IgD-negative memory B cell (primary cell): ENCODE measurements at regions not wholly inside any gene's neighbourhood (a gene's known extent, or its start where the extent isn't known, plus 50 kb on each side); places are given as distances from the start of the nearest gene placed in this dataset.

Experiments used
- H3K27ac Mint-ChIP-seq, 3 donors: one replicate each; pipeline ENCODE4 v1.8.0; 2020 to 2022; ENCODE audit warnings: mild to moderate bottlenecking in 3 of 3, mixed read lengths in 3 of 3, moderate library complexity in 1 of 3
- H3K27me3 Mint-ChIP-seq: one replicate; pipeline ENCODE4 v1.8.0; 2021; ENCODE audit warnings: mixed read lengths
- H3K36me3 Mint-ChIP-seq: one replicate; pipeline ENCODE4 v1.8.0; 2020; ENCODE audit warnings: mild to moderate bottlenecking, mixed read lengths
- H3K4me1 Mint-ChIP-seq, 3 donors: one replicate each; pipeline ENCODE4 v1.8.0; 2020 to 2022; ENCODE audit warnings: mixed read lengths in 3 of 3, mild to moderate bottlenecking in 1 of 3
- H3K4me3 Mint-ChIP-seq, 4 donors: one replicate each; pipeline ENCODE4 v1.8.0; 2020 to 2022; ENCODE audit warnings: mild to moderate bottlenecking in 4 of 4, mixed read lengths in 4 of 4, moderate library complexity in 3 of 4
- H3K9me3 Mint-ChIP-seq, 3 donors: one replicate each; pipeline ENCODE4 v1.8.0; 2020 to 2021; ENCODE audit warnings: mixed read lengths in 3 of 3, mild to moderate bottlenecking in 1 of 3

GRCh38 chr3:94520364-94520763 lies 457.5 kb downstream of the NSUN3 start:
- H3K27me3 Mint-ChIP-seq, result no peaks in the 10 kb centered on the region
- H3K9me3 Mint-ChIP-seq, result peaks cover 0 to 12% (median 2%) of the 10 kb centered on the region in 3 donors
- H3K4me3 Mint-ChIP-seq, result no peak overlapping the region
- peaks cover 1% of the 10 kb centered on the region for H3K36me3 Mint-ChIP-seq
- H3K27ac Mint-ChIP-seq, result no peak overlapping the region
- H3K4me1 Mint-ChIP-seq, result no peaks in the 10 kb centered on the region

- no peaks in the 10 kb centered on the region for H3K4me1 Mint-ChIP-seq
- no peak overlapping the region for H3K27ac Mint-ChIP-seq
- peaks cover 1% of the 10 kb centered on the region for H3K36me3 Mint-ChIP-seq
- H3K9me3 Mint-ChIP-seq, result peaks cover 0 to 10% (median 4%) of the 10 kb centered on the region in 3 donors
- no peak overlapping the region for H3K4me3 Mint-ChIP-seq
- no peaks in the 10 kb centered on the region for H3K27me3 Mint-ChIP-seq
These were observed 459.6 kb downstream of the NSUN3 start for GRCh38 chr3:94522488-94522887.

- H3K36me3 Mint-ChIP-seq, result peaks cover 1% of the 10 kb centered on the region
- no peaks in the 10 kb centered on the region for H3K4me1 Mint-ChIP-seq
- no peak overlapping the region for H3K4me3 Mint-ChIP-seq
- H3K9me3 Mint-ChIP-seq, result peaks cover 0 to 8% (median 4%) of the 10 kb centered on the region in 3 donors
- H3K27ac Mint-ChIP-seq, result no peak overlapping the region
- no peaks in the 10 kb centered on the region for H3K27me3 Mint-ChIP-seq
These were observed 461.4 kb downstream of the NSUN3 start for GRCh38 chr3:94524102-94524919.

- no peak overlapping the region for H3K27ac Mint-ChIP-seq
- H3K9me3 Mint-ChIP-seq, result peaks cover 0 to 4% (median 4%) of the 10 kb centered on the region in 3 donors
- H3K4me3 Mint-ChIP-seq, result peak overlapping the region in 1 of 4 donors; percentile 6
- H3K27me3 Mint-ChIP-seq, result no peaks in the 10 kb centered on the region
- H3K4me1 Mint-ChIP-seq, result no peaks in the 10 kb centered on the region
- H3K36me3 Mint-ChIP-seq, result peaks cover 1% of the 10 kb centered on the region
These were observed 462.2 kb downstream of the NSUN3 start for GRCh38 chr3:94525043-94525442.

GRCh38 chr3:94529816-94530215 lies 467.0 kb downstream of the NSUN3 start:
- peaks cover 2% of the 10 kb centered on the region for H3K36me3 Mint-ChIP-seq
- no peaks in the 10 kb centered on the region for H3K27me3 Mint-ChIP-seq
- no peaks in the 10 kb centered on the region for H3K4me1 Mint-ChIP-seq
- no peak overlapping the region for H3K4me3 Mint-ChIP-seq
- H3K9me3 Mint-ChIP-seq, result peaks cover 0 to 2% (median 0%) of the 10 kb centered on the region in 3 donors
- H3K27ac Mint-ChIP-seq, result no peak overlapping the region

- no peak overlapping the region for H3K27ac Mint-ChIP-seq
- H3K27me3 Mint-ChIP-seq, result no peaks in the 10 kb centered on the region
These were observed 470.1 kb downstream of the NSUN3 start for GRCh38 chr3:94532951-94533350.

GRCh38 chr3:94539937-94540336 lies 477.1 kb downstream of the NSUN3 start:
- Mint-ChIP-seq H3K4me1 (no peaks in the 10 kb centered on the region), H3K27ac (no peak overlapping the region), H3K36me3 (no peaks in the 10 kb centered on the region), H3K4me3 (no peak overlapping the region), H3K9me3 (peaks cover 0 to 19% (median 3%) of the 10 kb centered on the region in 3 donors), H3K27me3 (no peaks in the 10 kb centered on the region)

More at GRCh38 chr3:94532951-94533350, 470.1 kb downstream of the NSUN3 start:
- Mint-ChIP-seq H3K9me3 (peaks cover 0 to 5% (median 0%) of the 10 kb centered on the region in 3 donors), H3K4me1 (no peaks in the 10 kb centered on the region), H3K36me3 (peaks cover 2% of the 10 kb centered on the region), H3K4me3 (no peak overlapping the region)

GRCh38 chr3:94543161-94543560 lies 480.3 kb downstream of the NSUN3 start:
- no peak overlapping the region for H3K4me3 Mint-ChIP-seq
- H3K27me3 Mint-ChIP-seq, result no peaks in the 10 kb centered on the region
- no peaks in the 10 kb centered on the region for H3K4me1 Mint-ChIP-seq
- no peak overlapping the region for H3K27ac Mint-ChIP-seq
- H3K36me3 Mint-ChIP-seq, result no peaks in the 10 kb centered on the region
- H3K9me3 Mint-ChIP-seq, result peaks cover under 1 to 12% (median 3%) of the 10 kb centered on the region in 3 donors

- Mint-ChIP-seq H3K9me3 (peaks cover 2 to 9% (median 3%) of the 10 kb centered on the region in 3 donors), H3K36me3 (no peaks in the 10 kb centered on the region), H3K27ac (no peak overlapping the region), H3K4me3 (no peak overlapping the region), H3K27me3 (no peaks in the 10 kb centered on the region), H3K4me1 (no peaks in the 10 kb centered on the region)
These were observed 481.4 kb downstream of the NSUN3 start for GRCh38 chr3:94544131-94544789.

GRCh38 chr3:94548581-94549316 lies 485.9 kb downstream of the NSUN3 start:
- H3K27me3 Mint-ChIP-seq, result no peaks in the 10 kb centered on the region
- no peak overlapping the region for H3K4me3 Mint-ChIP-seq
- H3K4me1 Mint-ChIP-seq, result no peaks in the 10 kb centered on the region
- no peak overlapping the region for H3K27ac Mint-ChIP-seq
- H3K36me3 Mint-ChIP-seq, result no peaks in the 10 kb centered on the region
- peaks cover 0 to 5% (median 2%) of the 10 kb centered on the region in 3 donors for H3K9me3 Mint-ChIP-seq

- no peaks in the 10 kb centered on the region for H3K27me3 Mint-ChIP-seq
- no peak overlapping the region for H3K27ac Mint-ChIP-seq
- H3K9me3 Mint-ChIP-seq, result peaks cover 0 to 16% (median 2%) of the 10 kb centered on the region in 3 donors
- H3K4me1 Mint-ChIP-seq, result no peaks in the 10 kb centered on the region
- peaks cover 1% of the 10 kb centered on the region for H3K36me3 Mint-ChIP-seq
- H3K4me3 Mint-ChIP-seq, result no peak overlapping the region
These were observed 498.2 kb downstream of the NSUN3 start for GRCh38 chr3:94561094-94561493.

- no peaks in the 10 kb centered on the region for H3K27me3 Mint-ChIP-seq
- peaks cover 0 to 6% (median 0%) of the 10 kb centered on the region in 3 donors for H3K9me3 Mint-ChIP-seq
- H3K4me3 Mint-ChIP-seq, result no peak overlapping the region
- H3K36me3 Mint-ChIP-seq, result peaks cover 1% of the 10 kb centered on the region
- no peak overlapping the region for H3K27ac Mint-ChIP-seq
- H3K4me1 Mint-ChIP-seq, result no peaks in the 10 kb centered on the region
These were observed 501.4 kb downstream of the NSUN3 start for GRCh38 chr3:94564247-94564646.

- H3K4me3 Mint-ChIP-seq, result no peak overlapping the region
- peaks cover 1 to 6% (median 5%) of the 10 kb centered on the region in 3 donors for H3K9me3 Mint-ChIP-seq
- no peaks in the 10 kb centered on the region for H3K4me1 Mint-ChIP-seq
- H3K27me3 Mint-ChIP-seq, result no peaks in the 10 kb centered on the region
- peaks cover 1% of the 10 kb centered on the region for H3K36me3 Mint-ChIP-seq
- no peak overlapping the region for H3K27ac Mint-ChIP-seq
These were observed 505.2 kb downstream of the NSUN3 start for GRCh38 chr3:94568041-94568440.

GRCh38 chr3:94573337-94573736 lies 510.5 kb downstream of the NSUN3 start:
- H3K4me3 Mint-ChIP-seq, result no peak overlapping the region
- no peaks in the 10 kb centered on the region for H3K36me3 Mint-ChIP-seq
- H3K27me3 Mint-ChIP-seq, result no peaks in the 10 kb centered on the region
- no peaks in the 10 kb centered on the region for H3K4me1 Mint-ChIP-seq
- H3K27ac Mint-ChIP-seq, result no peak overlapping the region
- peaks cover 4 to 10% (median 5%) of the 10 kb centered on the region in 3 donors for H3K9me3 Mint-ChIP-seq

- H3K4me3 Mint-ChIP-seq, result no peak overlapping the region
- H3K9me3 Mint-ChIP-seq, result peaks cover 0 to 6% (median 2%) of the 10 kb centered on the region in 3 donors
- H3K36me3 Mint-ChIP-seq, result no peaks in the 10 kb centered on the region
- peaks cover 0 to 1% (median 0%) of the 10 kb centered on the region in 3 donors for H3K4me1 Mint-ChIP-seq
- H3K27me3 Mint-ChIP-seq, result no peaks in the 10 kb centered on the region
- H3K27ac Mint-ChIP-seq, result no peak overlapping the region
These were observed 524.4 kb downstream of the NSUN3 start for GRCh38 chr3:94587291-94587690.
